Neural cell (in vitro differentiated cells): ENCODE measurements at regions not wholly inside any gene's neighbourhood (a gene's known extent, or its start where the extent isn't known, plus 50 kb on each side); places are given as distances from the start of the nearest gene placed in this dataset.

Source experiments
- H2AFZ ChIP-seq: fragments of 200-600, 300-800 bp; sonication (generic), shearing (Covaris generic); 2 replicates; pipeline ENCODE4 v1.6.0; 2014; ENCODE audit warnings: low read depth, mild to moderate bottlenecking, antibody characterized with exemption, low read length, moderate library complexity
- H3F3A ChIP-seq: fragments of 200-600 bp; shearing (Covaris generic); 2 replicates; pipeline ENCODE4 v1.6.1; 2016; ENCODE audit warnings: mild to moderate bottlenecking, moderate library complexity, mixed read lengths, antibody characterized with exemption, low read length; ENCODE audit not compliant: insufficient read depth, poor library complexity, severe bottlenecking
- H3K27ac ChIP-seq: fragments of 200-600, 300-800 bp; sonication (generic), shearing (Covaris generic); 2 replicates; pipeline ENCODE4 v1.5.1; 2014; ENCODE audit warnings: mild to moderate bottlenecking, low read length, moderate library complexity
- H3K27me3 ChIP-seq: fragments of 300-800, 200-600 bp; sonication (generic), shearing (Covaris generic); 2 replicates; pipeline ENCODE4 v1.6.0; 2014; ENCODE audit warnings: mild to moderate bottlenecking, low read depth, low read length, moderate library complexity; ENCODE audit not compliant: insufficient read depth
- H3K36me3 ChIP-seq: fragments of 300-800, 200-600 bp; sonication (generic), shearing (Covaris generic); 2 replicates; pipeline ENCODE4 v1.5.1; 2014; ENCODE audit warnings: mild to moderate bottlenecking, antibody characterized with exemption, low read length, moderate library complexity; ENCODE audit not compliant: insufficient read depth
- H3K4me2 ChIP-seq: fragments of 300-800, 200-600 bp; sonication (generic), shearing (Covaris generic); 2 replicates; pipeline ENCODE4 v1.6.0; 2014; ENCODE audit warnings: mild to moderate bottlenecking, low read length
- H3K4me3 ChIP-seq: fragments of 300-800, 200-600 bp; sonication (generic), shearing (Covaris generic); 2 replicates; pipeline ENCODE4 v1.5.1; 2014; ENCODE audit warnings: mild to moderate bottlenecking, low read length, moderate library complexity
- H3K79me2 ChIP-seq: fragments of 200-600 bp; shearing (Covaris generic); replicated peaks from 2 replicates; pipeline ENCODE4 v1.6.0; 2014; ENCODE audit warnings: mild to moderate bottlenecking, low read length, moderate library complexity; ENCODE audit not compliant: insufficient read depth
- H3K9ac ChIP-seq: fragments of 300-800, 200-600 bp; sonication (generic), shearing (Covaris generic); 2 replicates; pipeline ENCODE4 v1.6.1; 2016; ENCODE audit warnings: mild to moderate bottlenecking, low read length, mixed read lengths
- H3K9me2 ChIP-seq: fragments of 200-600 bp; shearing (Covaris generic); 2 replicates; pipeline ENCODE4 v1.6.1; 2016; ENCODE audit warnings: mild to moderate bottlenecking, low read length, mixed read lengths; ENCODE audit not compliant: insufficient read depth
- H3K9me3 ChIP-seq: fragments of 200-600, 300-800 bp; sonication (generic), shearing (Covaris generic); 2 replicates; pipeline ENCODE4 v1.6.1; 2016; ENCODE audit warnings: mild to moderate bottlenecking, mixed run types, low read length, moderate library complexity, mixed read lengths
- H4K20me1 ChIP-seq: fragments of 200-600 bp; shearing (Covaris generic); 2 replicates; pipeline ENCODE4 v1.6.1; 2016; ENCODE audit warnings: mild to moderate bottlenecking, mixed run types; ENCODE audit not compliant: insufficient read depth
- EP300 ChIP-seq: fragments of 450-650 bp; conservative IDR thresholded peaks from 2 replicates; pipeline ENCODE4 v1.6.1; 2014; ENCODE audit warnings: antibody characterized with exemption, mild to moderate bottlenecking, moderate library complexity; ENCODE audit not compliant: poor library complexity, severe bottlenecking
- EZH2 ChIP-seq: fragments of 200-600, 300-800 bp; shearing (Covaris generic), sonication (generic); IDR thresholded peaks from 2 replicates; pipeline ENCODE4 v1.6.1; 2014; ENCODE audit warnings: antibody characterized with exemption, low read length, borderline replicate concordance, mild to moderate bottlenecking; ENCODE audit not compliant: insufficient read depth, poor library complexity, severe bottlenecking
- MXI1 ChIP-seq: fragments of 450-650 bp; conservative IDR thresholded peaks from 2 replicates; pipeline ENCODE4 v1.6.1; 2014; ENCODE audit warnings: antibody characterized with exemption, mild to moderate bottlenecking; ENCODE audit not compliant: poor library complexity, severe bottlenecking
- POLR2AphosphoS5 ChIP-seq: IDR thresholded peaks from 2 replicates; pipeline ENCODE4 v1.6.1; 2012
- RAD21 ChIP-seq: fragments of 450-650 bp; conservative IDR thresholded peaks from 2 replicates; pipeline ENCODE4 v1.6.1; 2014; ENCODE audit warnings: antibody characterized with exemption, mild to moderate bottlenecking, moderate library complexity
- SMC3 ChIP-seq: fragments of 450-650 bp; conservative IDR thresholded peaks from 2 replicates; pipeline ENCODE4 v1.6.1; 2014; ENCODE audit warnings: antibody characterized with exemption, mild to moderate bottlenecking, moderate library complexity; ENCODE audit not compliant: poor library complexity
- TAF1 ChIP-seq: IDR thresholded peaks from 2 replicates; pipeline ENCODE4 v1.6.1; 2012; ENCODE audit warnings: low read depth
- TF ChIP-seq, protein P1 (sequence below): IDR thresholded peaks from 2 replicates; pipeline ENCODE4 v1.6.1; 2012; ENCODE audit warnings: borderline replicate concordance
- TF ChIP-seq, protein P2 (sequence below): fragments of 450-650 bp; IDR thresholded peaks from 2 replicates; pipeline ENCODE4 v1.5.1; 2014; ENCODE audit warnings: antibody characterized with exemption, mild to moderate bottlenecking, moderate library complexity; ENCODE audit not compliant: poor library complexity, severe bottlenecking

DNA sequence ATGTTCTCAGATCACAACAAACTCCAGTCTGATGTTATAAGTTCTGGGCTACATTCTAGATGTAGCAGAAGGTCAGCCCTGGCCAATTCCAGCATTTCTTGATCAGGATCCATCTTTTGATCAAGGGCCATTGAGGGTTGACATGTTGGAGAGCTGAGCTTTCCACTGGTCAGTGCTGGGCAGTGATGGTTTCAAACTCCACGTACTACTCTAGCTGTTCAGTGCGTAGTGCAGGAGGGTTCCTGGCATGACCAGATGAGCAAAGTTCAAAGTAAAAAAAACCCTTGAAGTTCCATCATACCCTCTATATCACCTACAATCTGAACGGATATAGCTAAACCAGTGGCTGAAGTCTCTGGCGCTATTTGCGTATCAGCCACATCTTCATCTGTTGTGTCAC, 210.4 kb upstream of the OSR1 start:
- H3K9ac ChIP-seq: no peak overlapping the region
- H3K27ac ChIP-seq: no peak overlapping the region
- no peaks in the 10 kb centered on the region for H3F3A ChIP-seq
- H4K20me1 ChIP-seq: no peaks in the 10 kb centered on the region
- no peak overlapping the region for H3K4me3 ChIP-seq
- H3K9me2 ChIP-seq: no peaks in the 10 kb centered on the region
- H3K27me3 ChIP-seq: no peaks in the 10 kb centered on the region
- H3K4me2 ChIP-seq: no peak overlapping the region
- H3K9me3 ChIP-seq: no peaks in the 10 kb centered on the region
- no peak overlapping the region for H2AFZ ChIP-seq
- TF ChIP-seq, protein P1, sequence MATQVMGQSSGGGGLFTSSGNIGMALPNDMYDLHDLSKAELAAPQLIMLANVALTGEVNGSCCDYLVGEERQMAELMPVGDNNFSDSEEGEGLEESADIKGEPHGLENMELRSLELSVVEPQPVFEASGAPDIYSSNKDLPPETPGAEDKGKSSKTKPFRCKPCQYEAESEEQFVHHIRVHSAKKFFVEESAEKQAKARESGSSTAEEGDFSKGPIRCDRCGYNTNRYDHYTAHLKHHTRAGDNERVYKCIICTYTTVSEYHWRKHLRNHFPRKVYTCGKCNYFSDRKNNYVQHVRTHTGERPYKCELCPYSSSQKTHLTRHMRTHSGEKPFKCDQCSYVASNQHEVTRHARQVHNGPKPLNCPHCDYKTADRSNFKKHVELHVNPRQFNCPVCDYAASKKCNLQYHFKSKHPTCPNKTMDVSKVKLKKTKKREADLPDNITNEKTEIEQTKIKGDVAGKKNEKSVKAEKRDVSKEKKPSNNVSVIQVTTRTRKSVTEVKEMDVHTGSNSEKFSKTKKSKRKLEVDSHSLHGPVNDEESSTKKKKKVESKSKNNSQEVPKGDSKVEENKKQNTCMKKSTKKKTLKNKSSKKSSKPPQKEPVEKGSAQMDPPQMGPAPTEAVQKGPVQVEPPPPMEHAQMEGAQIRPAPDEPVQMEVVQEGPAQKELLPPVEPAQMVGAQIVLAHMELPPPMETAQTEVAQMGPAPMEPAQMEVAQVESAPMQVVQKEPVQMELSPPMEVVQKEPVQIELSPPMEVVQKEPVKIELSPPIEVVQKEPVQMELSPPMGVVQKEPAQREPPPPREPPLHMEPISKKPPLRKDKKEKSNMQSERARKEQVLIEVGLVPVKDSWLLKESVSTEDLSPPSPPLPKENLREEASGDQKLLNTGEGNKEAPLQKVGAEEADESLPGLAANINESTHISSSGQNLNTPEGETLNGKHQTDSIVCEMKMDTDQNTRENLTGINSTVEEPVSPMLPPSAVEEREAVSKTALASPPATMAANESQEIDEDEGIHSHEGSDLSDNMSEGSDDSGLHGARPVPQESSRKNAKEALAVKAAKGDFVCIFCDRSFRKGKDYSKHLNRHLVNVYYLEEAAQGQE: no peak
- TF ChIP-seq SMC3: no peak
- H3K36me3 ChIP-seq: no peaks in the 10 kb centered on the region
- H3K79me2 ChIP-seq: no peaks in the 10 kb centered on the region

DNA sequence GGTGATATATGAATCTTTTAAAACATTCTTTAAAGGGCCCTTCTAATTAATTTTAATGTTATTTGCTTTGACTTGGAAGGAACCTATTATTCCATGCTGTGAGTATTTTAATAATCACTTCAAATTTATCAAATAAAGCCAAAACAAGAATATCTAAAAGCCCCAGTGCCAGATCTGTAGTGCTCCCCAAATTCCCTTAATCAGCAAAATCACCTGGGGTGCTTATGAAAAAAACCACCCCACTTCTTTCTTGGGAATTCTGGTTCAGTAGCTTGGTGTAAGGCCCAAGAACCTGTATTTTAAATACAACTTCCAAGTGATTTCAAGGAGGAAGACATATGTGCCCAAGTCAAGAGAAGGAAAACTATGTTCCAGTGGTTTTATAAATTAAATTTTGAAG, 202.4 kb upstream of the OSR1 start:
- H3K9me3 ChIP-seq: no peaks in the 10 kb centered on the region

More for the DNA sequence above, 202.4 kb upstream of the OSR1 start:
- Histone ChIP-seq H3K27ac (no peak overlapping the region), H3F3A (no peaks in the 10 kb centered on the region), H3K9me2 (no peaks in the 10 kb centered on the region), H3K79me2 (no peaks in the 10 kb centered on the region), H3K27me3 (no peaks in the 10 kb centered on the region), H3K9ac (no peak overlapping the region), H3K4me2 (no peak overlapping the region), H2AFZ (no peak overlapping the region), H3K36me3 (no peaks in the 10 kb centered on the region), H4K20me1 (no peaks in the 10 kb centered on the region), H3K4me3 (no peak overlapping the region)
- no peak for TF ChIP-seq EP300
- TF ChIP-seq RAD21: no peak
- TF ChIP-seq, protein P1: no peak
- no peak for TF ChIP-seq MXI1
- TF ChIP-seq TAF1: no peak
- no peak for TF ChIP-seq POLR2AphosphoS5
- TF ChIP-seq SMC3: no peak
- TF ChIP-seq EZH2: no peak
- TF ChIP-seq, protein P2, sequence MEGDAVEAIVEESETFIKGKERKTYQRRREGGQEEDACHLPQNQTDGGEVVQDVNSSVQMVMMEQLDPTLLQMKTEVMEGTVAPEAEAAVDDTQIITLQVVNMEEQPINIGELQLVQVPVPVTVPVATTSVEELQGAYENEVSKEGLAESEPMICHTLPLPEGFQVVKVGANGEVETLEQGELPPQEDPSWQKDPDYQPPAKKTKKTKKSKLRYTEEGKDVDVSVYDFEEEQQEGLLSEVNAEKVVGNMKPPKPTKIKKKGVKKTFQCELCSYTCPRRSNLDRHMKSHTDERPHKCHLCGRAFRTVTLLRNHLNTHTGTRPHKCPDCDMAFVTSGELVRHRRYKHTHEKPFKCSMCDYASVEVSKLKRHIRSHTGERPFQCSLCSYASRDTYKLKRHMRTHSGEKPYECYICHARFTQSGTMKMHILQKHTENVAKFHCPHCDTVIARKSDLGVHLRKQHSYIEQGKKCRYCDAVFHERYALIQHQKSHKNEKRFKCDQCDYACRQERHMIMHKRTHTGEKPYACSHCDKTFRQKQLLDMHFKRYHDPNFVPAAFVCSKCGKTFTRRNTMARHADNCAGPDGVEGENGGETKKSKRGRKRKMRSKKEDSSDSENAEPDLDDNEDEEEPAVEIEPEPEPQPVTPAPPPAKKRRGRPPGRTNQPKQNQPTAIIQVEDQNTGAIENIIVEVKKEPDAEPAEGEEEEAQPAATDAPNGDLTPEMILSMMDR: no peak
